ENCODE measurements at regions not wholly inside any gene's neighbourhood (a gene's known extent, or its start where the extent isn't known, plus 50 kb on each side); places are given as distances from the start of the nearest gene placed in this dataset.

GRCh38 chr11:17157761-17158160, 50.0 kb downstream of the PIK3C2A start:
- no peak for DNase-seq (ENCODE audit: low read depth)

- DNase-seq (ENCODE audit: low read depth), result no peak
Observed at GRCh38 chr11:17156283-17156682, 51.5 kb downstream of the PIK3C2A start.

DNA sequence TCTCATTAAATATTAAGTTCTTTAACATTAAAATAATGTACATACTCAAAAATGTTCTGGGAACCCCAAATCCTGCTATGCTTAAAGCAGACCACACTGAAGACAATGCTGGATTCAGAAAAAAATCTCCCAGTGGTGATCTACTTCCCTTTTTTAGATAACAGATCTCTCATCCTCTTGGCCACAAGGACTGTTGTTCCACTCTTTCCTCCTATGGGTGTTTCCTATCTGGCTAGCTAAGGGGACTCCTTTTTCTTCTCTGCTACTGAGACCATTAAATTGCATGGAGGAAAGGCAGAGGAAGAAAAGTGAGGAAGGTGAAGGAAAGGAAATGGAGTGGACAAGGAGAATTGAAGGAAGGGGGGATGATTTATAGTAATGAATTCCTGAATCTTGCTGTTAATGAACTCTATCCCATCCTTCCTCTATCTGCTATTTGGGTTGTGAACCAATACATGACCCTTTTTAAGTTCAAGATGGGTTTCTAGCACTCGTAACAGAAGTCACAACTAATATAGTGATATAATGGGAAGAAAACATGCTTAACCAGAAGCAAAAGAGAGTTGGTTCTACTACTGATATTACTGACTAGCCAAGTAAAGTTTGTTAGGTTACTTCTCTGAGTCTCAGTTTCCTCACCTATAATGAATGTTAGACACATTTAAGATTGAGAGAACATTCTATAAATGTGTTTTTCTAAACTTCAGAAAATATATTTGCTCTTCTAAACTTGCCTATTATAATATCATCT, 53.2 kb downstream of the PIK3C2A start:
- DNase-seq (ENCODE audit: low read depth), result no peak

GRCh38 chr11:17153757-17154156, 54.0 kb downstream of the PIK3C2A start:
- no peak for DNase-seq (ENCODE audit: low read depth)

- DNase-seq (ENCODE audit: low read depth), result no peak
Observed at GRCh38 chr11:17152306-17152705, 55.5 kb downstream of the PIK3C2A start.

DNA sequence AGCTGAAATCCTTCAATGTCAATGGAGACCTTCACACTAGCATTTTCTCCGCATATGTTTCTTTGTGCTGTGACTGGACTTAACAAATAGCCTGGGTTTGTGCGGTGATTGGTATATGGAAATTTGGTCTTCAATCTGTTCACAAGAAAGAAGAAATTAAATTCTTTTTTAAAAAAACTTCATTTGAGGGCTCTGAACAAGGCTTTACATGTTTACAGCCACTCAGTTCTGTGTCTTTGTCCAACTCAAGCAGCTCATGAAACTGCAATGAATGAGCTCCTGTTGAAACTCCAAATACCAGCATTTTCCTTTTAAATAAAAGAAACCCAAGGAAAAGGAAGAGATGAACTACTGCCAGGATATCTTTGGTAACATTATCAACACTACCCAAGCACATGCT, 57.3 kb downstream of the PIK3C2A start:
- DNase-seq (ENCODE audit: low read depth), result no peak

- no peak for DNase-seq (ENCODE audit: low read depth)
Observed at GRCh38 chr11:17148536-17148935, 59.2 kb downstream of the PIK3C2A start.

GRCh38 chr11:17145972-17146371, 61.8 kb downstream of the PIK3C2A start:
- peak; percentile 15 for DNase-seq (ENCODE audit: low read depth)

GRCh38 chr11:17142450-17142849, 65.0 kb upstream of the RPS13 start:
- no peak for DNase-seq (ENCODE audit: low read depth)

DNA sequence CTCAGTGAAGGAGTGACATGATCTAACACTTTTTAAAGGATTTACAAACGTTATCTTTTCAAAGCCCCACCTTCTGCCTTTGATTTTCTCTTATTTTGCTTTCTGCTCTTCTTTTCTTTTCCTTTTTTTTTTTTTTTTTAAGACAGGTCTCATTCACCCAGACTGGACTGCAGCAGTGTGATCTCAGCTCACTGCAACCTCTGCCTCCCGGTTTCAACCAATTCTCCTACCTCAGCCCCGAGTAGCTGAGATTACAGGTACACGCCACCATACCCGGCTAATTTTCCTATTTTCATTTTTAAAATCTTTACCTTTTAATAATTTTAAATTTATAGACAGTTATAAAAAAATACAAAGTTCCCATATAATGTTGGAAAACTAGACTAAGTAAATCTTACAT, 63.7 kb upstream of the RPS13 start:
- no peak for DNase-seq (ENCODE audit: low read depth)

- DNase-seq (ENCODE audit: low read depth), result no peak
Observed at GRCh38 chr11:17138562-17138961, 61.1 kb upstream of the RPS13 start.

DNA sequence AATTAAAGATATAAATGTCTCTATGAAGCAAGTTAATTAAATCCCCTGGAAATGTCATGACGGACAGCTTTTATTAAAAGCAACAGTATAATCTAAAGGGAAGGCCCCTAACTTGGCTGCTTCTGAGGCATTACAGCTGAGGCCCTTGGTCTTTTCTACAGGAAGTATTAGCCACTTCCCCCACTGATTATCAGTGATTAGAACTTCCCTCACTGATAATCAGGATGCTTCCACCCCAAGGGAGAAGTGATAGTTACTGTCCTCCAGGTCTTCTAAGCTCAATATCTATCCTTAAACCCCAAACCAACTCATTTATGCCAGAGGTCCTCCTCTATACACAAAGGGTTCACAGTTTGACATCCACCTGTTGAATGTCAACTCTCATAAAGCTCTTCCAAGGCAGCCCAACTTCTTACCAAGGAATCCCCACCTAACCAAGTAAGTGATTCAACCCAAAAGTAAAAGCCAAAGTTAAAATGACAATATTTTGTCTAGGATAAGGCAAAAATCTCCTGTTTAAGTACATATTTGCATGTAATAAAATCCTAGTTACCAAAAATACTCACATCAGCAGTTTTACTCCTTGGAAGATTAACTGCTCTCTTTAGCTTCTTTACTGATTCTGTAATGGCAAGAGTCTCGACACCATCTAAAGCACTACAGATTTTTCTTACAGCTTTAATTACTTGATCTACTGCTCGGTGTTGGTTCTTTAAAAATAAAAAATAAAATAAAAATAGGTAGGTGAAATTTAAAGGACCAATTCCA, 58.6 kb upstream of the RPS13 start:
- no peak for DNase-seq (ENCODE audit: low read depth)

- DNase-seq (ENCODE audit: low read depth), result no peak
Observed at GRCh38 chr11:17132654-17133053, 55.2 kb upstream of the RPS13 start.

- DNase-seq (ENCODE audit: low read depth), result peak; percentile 15
Observed at GRCh38 chr11:17129003-17129402, 51.5 kb upstream of the RPS13 start.

Measured in LHCN-M2 (cell line).